Fibroblast of lung (primary cell): ENCODE measurements at regions not wholly inside any gene's neighbourhood (a gene's known extent, or its start where the extent isn't known, plus 50 kb on each side); places are given as distances from the start of the nearest gene placed in this dataset.

Experiments used
- CTCF ChIP-seq, 2 donors: IDR thresholded peaks in 1 of 2; conservative IDR thresholded peaks in 1 of 2; 1 replicate in 1 of 2; 2 replicates in 1 of 2; pipeline ENCODE4 v1.5.1; 2011 to 2012; ENCODE audit warnings: low read length in 2 of 2, control low read depth in 1 of 2, inconsistent platforms in 1 of 2, low read depth in 1 of 2, mild to moderate bottlenecking in 1 of 2
- EZH2 ChIP-seq: IDR thresholded peaks from 2 replicates; pipeline ENCODE4 v1.5.1; 2012; ENCODE audit warnings: low read length, control low read depth, mild to moderate bottlenecking; ENCODE audit errors: missing control alignments

GRCh38 chr1:225709101-225709500 is 56.2 kb upstream of the ENAH start:
- TF ChIP-seq CTCF (conservative IDR thresholded peaks at IDR 0.05 in 1 of 2, IDR thresholded peaks at IDR 0.05 in 1 of 2; ENCODE audit: low read depth in 1 of 2, low read length in 2 of 2) = no peak
- TF ChIP-seq EZH2 = no peak
